ENCODE measurements at regions not wholly inside any gene's neighbourhood (a gene's known extent, or its start where the extent isn't known, plus 50 kb on each side); places are given as distances from the start of the nearest gene placed in this dataset.

DNA sequence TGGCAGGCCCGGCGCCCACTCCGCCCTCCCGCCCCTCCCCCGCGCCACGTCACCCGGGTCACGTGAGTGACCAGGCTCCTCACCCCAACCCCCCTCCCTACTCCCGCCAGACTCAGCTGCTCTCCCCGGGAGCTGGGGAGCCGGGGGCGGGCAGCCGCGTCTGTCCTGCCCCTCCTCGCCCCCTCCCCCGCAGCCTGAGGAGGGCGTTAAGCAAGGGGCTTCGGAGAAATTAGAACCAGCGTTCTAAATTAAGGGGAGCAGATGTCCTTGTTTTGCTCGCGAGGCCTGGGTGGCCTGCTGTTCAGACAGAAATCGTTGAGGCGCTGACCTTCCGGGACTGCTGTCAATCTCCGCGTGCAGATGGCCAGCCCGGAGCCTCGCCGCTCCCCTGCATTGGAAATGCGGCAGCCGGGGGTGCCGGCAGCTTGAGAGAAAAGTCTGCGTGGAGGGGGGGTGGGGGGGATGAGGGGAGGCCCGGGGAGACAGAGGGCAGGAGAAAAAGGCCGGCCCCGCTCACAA is 102.2 kb upstream of the ZNF438 start:
- TF ChIP-seq, protein P1, sequence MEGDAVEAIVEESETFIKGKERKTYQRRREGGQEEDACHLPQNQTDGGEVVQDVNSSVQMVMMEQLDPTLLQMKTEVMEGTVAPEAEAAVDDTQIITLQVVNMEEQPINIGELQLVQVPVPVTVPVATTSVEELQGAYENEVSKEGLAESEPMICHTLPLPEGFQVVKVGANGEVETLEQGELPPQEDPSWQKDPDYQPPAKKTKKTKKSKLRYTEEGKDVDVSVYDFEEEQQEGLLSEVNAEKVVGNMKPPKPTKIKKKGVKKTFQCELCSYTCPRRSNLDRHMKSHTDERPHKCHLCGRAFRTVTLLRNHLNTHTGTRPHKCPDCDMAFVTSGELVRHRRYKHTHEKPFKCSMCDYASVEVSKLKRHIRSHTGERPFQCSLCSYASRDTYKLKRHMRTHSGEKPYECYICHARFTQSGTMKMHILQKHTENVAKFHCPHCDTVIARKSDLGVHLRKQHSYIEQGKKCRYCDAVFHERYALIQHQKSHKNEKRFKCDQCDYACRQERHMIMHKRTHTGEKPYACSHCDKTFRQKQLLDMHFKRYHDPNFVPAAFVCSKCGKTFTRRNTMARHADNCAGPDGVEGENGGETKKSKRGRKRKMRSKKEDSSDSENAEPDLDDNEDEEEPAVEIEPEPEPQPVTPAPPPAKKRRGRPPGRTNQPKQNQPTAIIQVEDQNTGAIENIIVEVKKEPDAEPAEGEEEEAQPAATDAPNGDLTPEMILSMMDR (IDR thresholded peaks at IDR 0.05) = no peak
- no peak for TF ChIP-seq POLR2A (IDR thresholded peaks at IDR 0.05)

Data from lower leg skin (tissue), 3 donors.